GM12891 (cell line): ENCODE measurements at regions not wholly inside any gene's neighbourhood (a gene's known extent, or its start where the extent isn't known, plus 50 kb on each side); places are given as distances from the start of the nearest gene placed in this dataset.

Experiments used
- POLR2A ChIP-seq: IDR thresholded peaks from 2 replicates; pipeline ENCODE4 v1.6.1; 2011; ENCODE audit warnings: low read depth, low read length, control low read depth
- POLR2AphosphoS5 ChIP-seq: IDR thresholded peaks from 2 replicates; pipeline ENCODE4 v1.6.1; 2011; ENCODE audit warnings: low read depth, low read length, control low read depth
- POU2F2 ChIP-seq: IDR thresholded peaks from 2 replicates; pipeline ENCODE4 v1.6.1; 2011; ENCODE audit warnings: low read depth, mild to moderate bottlenecking, control low read depth, low read length, moderate library complexity
- SPI1 ChIP-seq: IDR thresholded peaks from 2 replicates; pipeline ENCODE4 v1.6.1; 2011; ENCODE audit warnings: low read depth, low read length, control low read depth
- TAF1 ChIP-seq: IDR thresholded peaks from 2 replicates; pipeline ENCODE4 v1.6.1; 2011; ENCODE audit warnings: low read depth, low read length, control low read depth

DNA sequence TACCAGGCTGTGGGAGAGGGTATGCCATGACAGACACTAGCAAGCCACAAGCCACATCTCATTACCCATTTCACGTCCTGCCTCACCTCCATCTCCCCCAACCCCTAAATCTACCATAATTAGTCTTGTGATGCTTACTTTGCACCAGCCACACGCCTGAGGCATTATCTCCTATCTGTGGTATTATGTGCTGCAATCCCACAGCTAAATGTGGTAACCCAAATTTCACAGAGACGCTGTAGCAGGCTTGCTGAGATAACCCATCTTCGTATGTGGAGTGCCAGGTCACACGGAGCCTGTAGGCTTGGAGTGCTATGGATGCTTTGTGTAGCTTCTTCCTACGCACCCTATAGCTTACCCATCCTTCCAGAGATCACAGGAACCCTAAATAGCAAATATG is 256.7 kb upstream of the KCNH8 start:
- TF ChIP-seq POU2F2 (no peak), POLR2A (no peak), TAF1 (no peak), POLR2AphosphoS5 (no peak), SPI1 (no peak)
